ENCODE measurements at regions not wholly inside any gene's neighbourhood (a gene's known extent, or its start where the extent isn't known, plus 50 kb on each side); places are given as distances from the start of the nearest gene placed in this dataset.
"Not testable (repeated sequence)": the region's sequence is repeated elsewhere in the genome, so short reads cannot be mapped to it uniquely, and the experiment has no call there.

- DNase-seq (ENCODE audit: missing footprints): no peak
- intact Hi-C loops (cut with DNase I): no loop called here
- no peak for ATAC-seq
Measured at GRCh38 chr12:58009405-58010195, 68.2 kb downstream of the ATP23 start.

DNA sequence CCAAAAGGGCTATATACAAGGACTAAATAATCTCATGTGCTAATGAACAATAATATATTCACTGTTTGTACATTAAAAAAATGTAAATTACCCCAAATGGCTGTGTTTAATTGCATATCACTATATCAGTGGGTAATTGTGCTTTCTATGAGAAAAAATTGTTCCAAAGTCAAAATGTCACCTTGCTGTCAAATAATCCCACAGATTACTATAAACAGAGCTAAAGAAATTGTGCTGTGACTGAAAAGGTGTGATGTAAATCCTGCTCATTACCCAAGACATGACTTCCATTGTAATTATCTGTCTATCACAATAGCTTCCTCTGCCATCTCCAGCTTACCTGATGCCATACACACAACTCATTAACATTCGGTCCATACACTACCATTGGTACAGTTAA is 70.3 kb downstream of the ATP23 start:
- DNase-seq (ENCODE audit: missing footprints) (no peak), ATAC-seq (no peak)
- intact Hi-C loops (cut with DNase I): no loop called here

- intact Hi-C loops (cut with DNase I); DNase-seq (ENCODE audit: missing footprints); ATAC-seq: not testable (repeated sequence)
Measured at GRCh38 chr12:58022379-58023020, 81.1 kb downstream of the ATP23 start.

DNA sequence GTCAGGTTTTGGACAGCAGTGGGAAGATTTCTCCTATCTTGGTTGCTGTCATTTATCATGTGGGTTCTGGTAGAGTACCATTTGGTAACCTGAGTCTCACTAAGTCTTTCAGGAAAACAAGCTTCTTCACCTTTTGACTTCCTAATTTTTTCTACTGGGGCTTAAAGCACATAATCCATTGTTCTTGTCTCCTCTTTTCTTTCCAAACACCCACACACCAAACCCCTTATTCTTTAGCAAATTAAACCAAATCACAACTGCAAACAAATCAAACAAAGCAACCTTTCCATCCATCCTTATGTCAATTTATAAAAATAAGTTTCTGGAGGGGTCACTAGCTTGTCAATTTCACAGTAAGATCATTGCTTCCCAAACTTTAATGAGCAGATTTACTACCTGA is 84.1 kb downstream of the ATP23 start:
- intact Hi-C loops (cut with DNase I): no loop called here
- DNase-seq (ENCODE audit: missing footprints) (no peak), ATAC-seq (no peak)

DNA sequence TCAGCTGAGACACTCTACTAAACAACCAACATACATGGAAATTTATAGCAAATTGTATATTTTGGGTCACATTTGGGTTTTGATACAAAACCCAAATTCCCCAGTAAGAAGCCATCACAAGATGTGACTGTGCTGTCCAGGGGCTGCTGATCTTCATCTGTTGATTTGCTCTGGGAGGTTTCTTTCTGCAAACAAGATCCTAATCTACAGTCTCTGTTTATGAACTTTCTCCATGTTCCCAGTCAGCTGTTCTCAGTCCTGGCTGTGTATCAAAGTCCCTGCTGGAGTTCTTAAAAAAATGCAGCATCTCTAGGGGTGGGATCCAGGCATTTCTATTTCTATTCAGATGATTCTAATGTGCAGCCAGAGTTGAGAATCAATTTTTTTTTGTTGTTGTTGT is 85.1 kb downstream of the ATP23 start:
- intact Hi-C loops (cut with DNase I): no loop called here
- DNase-seq (ENCODE audit: missing footprints): no peak
- no peak for ATAC-seq

DNA sequence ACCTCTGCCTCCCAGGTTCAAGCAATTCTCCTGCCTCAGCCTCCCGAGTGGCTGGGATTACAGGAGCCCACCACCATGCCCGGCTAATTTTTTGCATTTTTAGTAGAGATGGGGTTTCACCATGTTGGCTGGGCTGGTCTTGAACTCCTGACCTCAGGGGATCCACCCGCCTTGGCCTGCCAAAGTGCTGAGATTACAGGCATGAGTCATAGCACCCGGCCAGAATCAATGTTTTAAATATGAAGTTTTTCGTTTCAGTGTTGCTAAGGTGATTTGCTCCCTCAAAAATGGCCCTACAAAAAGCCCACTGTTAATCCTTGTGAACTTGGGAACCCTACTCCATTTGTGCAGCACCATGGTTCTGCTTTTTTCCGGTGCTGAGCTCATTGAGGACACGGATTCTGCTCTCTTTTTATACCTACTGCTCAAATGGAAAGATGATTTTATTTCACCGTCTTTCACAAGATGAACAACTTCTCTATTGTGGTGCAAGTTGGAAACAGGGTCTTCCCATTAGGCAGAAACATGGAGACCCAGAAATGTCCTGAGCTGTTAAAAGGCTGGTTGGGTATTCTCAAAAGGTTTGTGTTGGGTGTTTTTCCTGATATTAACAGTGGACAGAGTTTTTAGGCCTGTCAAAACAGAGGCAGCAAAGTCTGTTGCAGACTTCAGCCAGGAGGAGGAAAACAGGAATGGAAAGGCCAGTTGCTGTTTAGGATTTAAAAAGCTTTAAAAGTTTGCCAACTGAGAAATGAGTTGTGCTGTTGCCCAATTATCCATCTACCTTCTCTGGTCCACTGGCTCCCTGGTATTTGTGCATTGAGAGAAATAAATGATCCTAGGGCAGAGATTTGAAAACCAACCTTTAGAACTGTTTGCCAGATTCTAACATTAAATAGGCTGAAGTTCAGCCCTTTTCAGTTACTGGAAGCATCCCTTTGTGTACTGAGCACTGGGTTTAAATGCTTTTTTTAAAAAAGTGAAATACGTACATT is 85.8 kb downstream of the ATP23 start:
- ATAC-seq: no peak
- DNase-seq (ENCODE audit: missing footprints): no peak
- intact Hi-C loops (cut with DNase I): no loop called here

GRCh38 chr12:58028294-58028693 is 86.9 kb downstream of the ATP23 start:
- no peak for ATAC-seq
- intact Hi-C loops (cut with DNase I): no loop called here

DNA sequence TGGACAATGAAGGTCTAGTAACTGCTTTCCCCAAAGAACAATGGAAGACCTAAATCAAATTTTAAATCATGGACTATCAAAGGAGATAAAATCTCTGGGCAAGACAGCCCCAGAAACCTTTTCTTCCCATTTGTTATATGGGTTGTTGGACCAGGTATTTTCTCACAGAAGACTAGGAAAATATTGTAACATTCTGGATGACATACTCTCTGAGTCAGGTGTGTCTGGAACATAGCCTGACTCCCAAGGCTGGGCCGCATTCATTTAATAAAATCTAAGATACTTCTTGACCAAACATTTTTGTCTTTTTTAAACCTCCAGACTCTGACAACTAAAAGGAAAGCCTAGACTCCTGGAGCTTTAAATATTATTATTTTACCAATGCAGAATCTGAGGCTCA is 87.9 kb downstream of the ATP23 start:
- DNase-seq (ENCODE audit: missing footprints) (no peak), ATAC-seq (no peak)
- intact Hi-C loops (cut with DNase I): no loop called here

More at GRCh38 chr12:58028294-58028693, 86.9 kb downstream of the ATP23 start:
- no peak for DNase-seq (ENCODE audit: missing footprints)

DNA sequence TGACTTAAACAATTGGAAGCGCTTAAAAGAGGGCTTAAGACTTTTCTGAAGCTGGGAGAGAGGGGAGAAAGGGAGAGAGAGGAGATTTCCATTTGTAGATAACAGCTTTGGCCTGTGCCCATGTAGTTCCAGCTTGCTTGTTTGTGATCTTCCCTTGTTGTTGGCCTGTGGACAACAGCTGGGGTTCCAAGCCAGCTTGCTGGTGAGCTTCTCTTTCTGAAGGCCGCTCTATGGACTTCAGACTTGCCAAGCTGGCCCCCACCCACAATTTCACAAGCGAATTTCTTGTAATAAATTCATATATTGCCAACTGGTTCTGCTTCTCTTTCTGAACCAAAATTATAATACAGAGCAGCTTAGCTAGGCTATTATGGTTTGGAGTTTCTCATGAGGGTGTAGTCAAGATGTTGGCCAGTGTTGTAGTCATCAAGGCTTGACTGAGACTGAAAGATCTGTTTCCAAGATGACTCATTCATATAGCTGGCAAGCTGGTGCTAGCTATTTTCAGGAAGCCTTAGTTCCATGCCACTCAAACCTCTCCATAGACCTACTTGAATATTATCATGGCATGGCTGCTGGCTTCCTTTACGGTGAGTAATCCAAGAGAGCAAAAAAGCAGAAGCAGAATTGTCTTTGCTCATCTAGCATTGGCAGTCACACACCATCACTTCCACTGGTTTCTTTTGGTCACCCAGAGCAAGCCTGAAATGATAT is 89.4 kb downstream of the ATP23 start:
- intact Hi-C loops (cut with DNase I): no loop called here
- ATAC-seq: no peak
- DNase-seq (ENCODE audit: missing footprints): no peak

GRCh38 chr12:58032156-58032555 is 90.8 kb downstream of the ATP23 start:
- intact Hi-C loops (cut with DNase I): no loop called here
- DNase-seq (ENCODE audit: missing footprints) (no peak), ATAC-seq (no peak)

GRCh38 chr12:58033831-58034230 is 92.5 kb downstream of the ATP23 start:
- no peak for ATAC-seq
- intact Hi-C loops (cut with DNase I): no loop called here
- no peak for DNase-seq (ENCODE audit: missing footprints)

- no peak for DNase-seq (ENCODE audit: missing footprints)
- intact Hi-C loops (cut with DNase I): no loop called here
- no peak for ATAC-seq
Measured at GRCh38 chr12:58034311-58034710, 92.9 kb downstream of the ATP23 start.

DNA sequence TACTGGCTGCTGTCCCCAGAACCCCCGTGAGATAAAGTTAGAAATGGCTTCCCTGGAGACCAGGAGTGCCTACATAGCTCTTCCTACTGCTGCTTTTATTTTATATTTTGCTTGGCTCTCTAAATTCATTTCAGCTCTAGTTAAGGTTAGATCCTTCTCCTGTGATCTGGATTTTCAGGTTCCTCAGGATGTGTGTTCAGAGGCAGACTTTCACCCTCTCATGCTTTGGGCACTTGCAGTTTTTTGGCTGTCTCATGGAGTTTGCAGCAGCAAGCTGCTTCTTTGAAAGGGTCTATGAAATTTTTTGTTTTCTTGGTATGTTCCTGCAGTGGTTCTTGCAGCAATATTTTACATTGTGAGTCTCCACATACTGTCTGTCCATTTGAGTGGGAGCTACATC is 93.3 kb downstream of the ATP23 start:
- intact Hi-C loops (cut with DNase I): no loop called here
- no peak for ATAC-seq
- DNase-seq (ENCODE audit: missing footprints): no peak

DNA sequence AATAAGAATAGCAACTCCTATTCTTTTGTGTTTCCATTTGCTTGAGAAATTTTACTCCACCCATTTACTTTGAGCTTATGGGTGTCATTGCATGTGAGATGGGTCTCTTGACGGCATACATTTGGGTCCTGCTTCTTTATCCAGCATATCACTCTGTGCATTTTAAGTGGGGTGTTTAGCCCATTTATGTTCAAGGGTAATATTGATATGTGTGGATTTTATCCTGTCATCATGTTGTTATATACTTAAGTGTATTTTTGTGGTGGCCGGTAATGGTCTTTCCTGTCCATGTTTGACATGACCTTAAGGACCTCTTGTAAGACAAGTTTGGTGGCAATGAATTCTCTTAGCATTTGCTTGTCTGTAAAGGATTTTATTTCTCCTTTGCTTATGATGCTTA is 100.1 kb downstream of the ATP23 start:
- intact Hi-C loops (cut with DNase I): no loop called here
- ATAC-seq: no peak
- no peak for DNase-seq (ENCODE audit: missing footprints)

- DNase-seq (ENCODE audit: missing footprints) (no peak), ATAC-seq (no peak)
- intact Hi-C loops (cut with DNase I): no loop called here
Measured at GRCh38 chr12:58044966-58045365, 103.6 kb downstream of the ATP23 start.

DNA sequence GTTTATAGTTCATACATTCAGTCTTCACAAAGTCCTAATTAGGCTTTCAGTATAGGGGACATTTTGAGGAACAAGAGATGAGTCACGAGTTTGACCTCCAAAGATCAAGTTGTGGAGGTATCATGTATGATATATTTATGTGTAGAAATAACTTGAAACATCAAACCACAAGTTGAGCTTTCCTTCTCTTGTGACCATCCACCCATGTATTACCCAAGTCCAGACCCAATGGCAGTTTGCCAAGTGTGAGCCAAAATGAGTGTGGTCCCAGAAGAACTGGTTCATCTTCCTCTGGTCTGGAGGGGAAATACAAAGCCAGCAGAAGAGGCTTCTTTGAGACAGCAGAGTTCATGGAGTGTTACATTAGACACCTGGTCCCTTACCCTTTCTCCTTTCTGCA is 104.9 kb downstream of the ATP23 start:
- intact Hi-C loops (cut with DNase I): no loop called here
- no peak for ATAC-seq

DNA sequence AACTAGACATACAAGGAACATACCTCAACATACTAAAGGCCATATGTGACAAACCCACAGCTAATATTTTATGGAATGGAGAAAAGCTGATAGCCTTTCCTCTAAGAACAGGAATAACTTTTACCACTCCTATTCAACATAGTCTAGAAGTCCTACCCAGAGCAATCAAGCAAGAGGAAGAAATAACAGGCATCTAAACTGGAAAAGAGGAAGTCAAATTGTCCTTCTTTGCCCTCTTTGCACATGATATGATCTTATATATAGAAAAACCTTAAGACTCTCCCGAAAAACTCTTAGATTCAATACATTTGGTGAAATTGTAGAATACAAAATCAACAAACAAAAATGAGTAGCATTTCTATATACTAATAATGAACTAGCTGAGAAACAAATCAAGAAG is 110.0 kb downstream of the ATP23 start:
- no peak for ATAC-seq
- intact Hi-C loops (cut with DNase I): no loop called here

More for the DNA sequence above, 104.9 kb downstream of the ATP23 start:
- no peak for DNase-seq (ENCODE audit: missing footprints)

GRCh38 chr12:58064666-58065065 is 123.3 kb downstream of the ATP23 start:
- DNase-seq (ENCODE audit: missing footprints): no peak
- intact Hi-C loops (cut with DNase I): no loop called here
- no peak for ATAC-seq

More for the DNA sequence above, 110.0 kb downstream of the ATP23 start:
- DNase-seq (ENCODE audit: missing footprints): no peak

DNA sequence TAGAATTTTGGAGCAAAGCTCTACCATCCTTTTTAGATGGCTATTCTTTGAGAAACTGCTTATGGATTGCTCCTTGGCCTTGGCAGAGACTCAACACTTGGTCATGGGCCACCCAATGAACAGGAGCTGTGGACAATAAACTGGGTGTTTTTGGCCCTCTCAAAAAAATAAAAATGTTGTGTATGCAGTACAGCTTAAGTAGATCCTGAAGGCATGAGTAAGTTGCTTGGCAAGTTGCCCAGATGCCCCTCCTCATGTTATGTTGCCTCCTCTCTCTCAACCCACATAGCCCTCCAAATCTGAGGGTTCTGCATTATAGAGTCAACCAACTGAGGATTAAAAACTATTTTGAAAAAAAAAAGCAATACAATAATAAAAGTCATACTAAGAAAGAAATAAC is 124.9 kb downstream of the ATP23 start:
- ATAC-seq: no peak
- intact Hi-C loops (cut with DNase I): no loop called here
- DNase-seq (ENCODE audit: missing footprints): no peak
